GM19043 (cell line): ENCODE measurements at regions not wholly inside any gene's neighbourhood (a gene's known extent, or its start where the extent isn't known, plus 50 kb on each side); places are given as distances from the start of the nearest gene placed in this dataset.
"Not testable (repeated sequence)": the region's sequence is repeated elsewhere in the genome, so short reads cannot be mapped to it uniquely, and the experiment has no call there.

ENCODE experiments used
- ATAC-seq: cut with Tn5 transposase; IDR thresholded peaks from one replicate; pipeline ENCODE4 v1.9.1; 2021; ENCODE audit warnings: low read depth; ENCODE audit not compliant: unreplicated experiment

DNA sequence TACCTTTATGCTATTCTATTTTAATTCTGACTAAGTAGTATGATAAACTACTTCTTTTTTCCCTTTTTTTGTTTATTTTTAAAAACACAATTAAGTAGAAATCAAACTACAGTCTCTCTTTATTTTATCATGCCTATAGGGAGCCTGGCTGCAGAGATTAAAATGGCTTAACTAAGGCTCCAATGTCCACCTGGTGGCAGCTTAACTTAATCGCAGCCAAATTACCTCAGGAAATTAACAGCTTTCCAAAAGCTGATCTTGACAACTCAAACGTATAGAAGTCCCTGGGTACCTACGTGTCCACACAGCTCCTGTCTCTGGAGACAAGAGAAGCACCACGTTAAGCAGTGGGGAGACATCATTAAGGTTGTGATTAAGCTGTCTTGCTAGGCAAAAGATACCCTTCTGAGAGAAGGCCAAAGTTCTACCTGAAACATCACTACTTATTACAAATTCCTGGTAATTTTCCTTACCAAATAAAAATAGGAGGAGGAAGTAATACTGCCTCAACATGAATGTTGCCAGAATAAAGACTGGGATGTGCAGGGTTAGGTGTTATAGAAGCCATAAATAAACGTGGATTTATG, 63.2 kb upstream of the SNX19 start:
- no peak for ATAC-seq

DNA sequence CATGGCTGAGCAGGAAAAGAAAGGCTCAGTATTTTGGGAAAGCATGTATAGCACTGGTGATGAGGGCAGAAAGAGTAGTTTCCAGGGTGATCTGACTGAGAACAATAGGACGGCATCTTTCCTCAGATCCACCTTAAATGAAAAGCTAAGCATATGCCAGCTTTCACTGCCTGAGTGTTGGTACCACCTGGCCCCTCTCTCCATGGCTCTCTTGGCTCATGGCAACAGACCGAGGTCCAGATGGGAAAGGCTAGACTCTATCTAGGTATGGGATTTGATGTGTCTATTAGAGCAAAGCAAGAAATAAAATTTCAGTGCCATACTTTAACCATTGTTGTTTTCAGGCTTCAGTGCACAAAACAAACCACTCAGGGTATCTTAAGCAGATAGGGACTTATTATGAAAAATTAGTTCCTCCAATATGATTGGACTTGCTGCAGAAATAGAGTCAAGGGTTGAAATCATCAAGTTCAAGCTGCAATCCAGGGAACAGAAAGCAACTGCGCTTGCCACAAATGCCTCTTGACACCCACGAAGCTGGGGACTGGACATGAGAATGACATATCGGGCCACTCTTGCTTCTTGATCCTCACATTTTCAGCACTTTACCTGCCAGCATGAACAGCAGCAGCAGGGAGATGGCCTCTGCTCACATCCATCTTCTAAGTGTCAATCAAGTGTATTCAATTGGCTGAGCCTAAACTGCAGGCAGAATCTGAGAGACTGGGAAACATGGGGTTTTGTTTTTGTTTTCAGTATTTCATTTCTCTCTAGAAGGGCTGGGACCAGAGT, 64.0 kb upstream of the SNX19 start:
- ATAC-seq: no peak

DNA sequence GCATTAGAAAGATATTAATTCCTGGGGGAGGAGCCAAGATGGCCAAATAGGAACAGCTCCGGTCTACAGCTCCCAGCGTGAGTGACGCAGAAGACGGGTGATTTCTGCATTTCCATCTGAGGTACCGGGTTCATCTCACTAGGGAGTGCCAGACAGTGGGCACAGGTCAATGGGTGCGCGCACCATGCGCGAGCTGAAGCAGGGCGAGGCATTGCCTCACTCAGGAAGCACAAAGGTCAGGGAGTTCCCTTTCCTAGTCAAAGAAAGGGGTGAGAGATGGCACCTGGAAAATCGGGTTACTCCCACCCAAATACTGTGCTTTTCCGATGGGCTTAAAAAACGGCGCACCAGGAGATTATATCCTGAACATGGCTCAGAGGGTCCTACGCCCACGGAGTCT, 68.0 kb upstream of the SNX19 start:
- ATAC-seq: not testable (repeated sequence)

DNA sequence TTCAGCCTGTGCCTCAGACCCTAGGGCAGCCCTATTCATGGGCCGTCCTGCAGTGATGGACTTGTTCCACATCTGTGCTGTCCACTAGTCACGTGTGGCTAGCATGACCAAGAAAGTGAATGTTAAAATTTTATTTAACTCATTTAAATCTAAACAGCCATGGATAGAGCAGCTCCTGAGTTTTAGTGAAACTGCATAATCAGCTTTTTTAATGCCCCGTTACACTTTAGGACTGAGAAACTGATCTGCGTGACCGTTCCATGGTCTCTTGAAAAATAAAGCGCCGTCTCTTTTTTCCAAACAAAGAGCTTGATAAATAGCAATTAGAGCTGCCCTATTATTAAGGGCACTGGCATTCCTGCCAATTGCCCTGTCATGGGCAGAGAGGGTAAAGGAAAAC, 76.5 kb upstream of the SNX19 start:
- ATAC-seq: no peak

DNA sequence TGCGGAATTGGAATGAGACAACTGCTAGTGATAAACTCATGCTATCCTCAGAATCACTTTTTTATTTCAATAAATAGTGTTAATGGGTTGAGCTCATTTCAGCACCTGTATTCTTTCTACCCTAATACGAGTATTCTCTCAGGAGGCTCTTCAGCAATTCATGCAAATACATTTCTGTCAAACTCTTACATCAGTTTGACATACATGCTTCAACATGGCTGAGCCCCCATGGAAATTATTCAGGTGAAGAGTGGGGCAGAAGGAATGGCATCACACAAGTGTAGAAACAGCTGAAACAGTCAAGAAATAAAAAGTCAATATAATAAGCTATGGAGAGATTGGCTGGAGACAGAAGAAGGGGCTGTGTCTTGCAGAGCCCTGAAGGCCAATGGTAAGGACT, 77.8 kb upstream of the SNX19 start:
- no peak for ATAC-seq

GRCh38 chr11:130995266-130995665, 79.0 kb upstream of the SNX19 start:
- ATAC-seq: no peak

DNA sequence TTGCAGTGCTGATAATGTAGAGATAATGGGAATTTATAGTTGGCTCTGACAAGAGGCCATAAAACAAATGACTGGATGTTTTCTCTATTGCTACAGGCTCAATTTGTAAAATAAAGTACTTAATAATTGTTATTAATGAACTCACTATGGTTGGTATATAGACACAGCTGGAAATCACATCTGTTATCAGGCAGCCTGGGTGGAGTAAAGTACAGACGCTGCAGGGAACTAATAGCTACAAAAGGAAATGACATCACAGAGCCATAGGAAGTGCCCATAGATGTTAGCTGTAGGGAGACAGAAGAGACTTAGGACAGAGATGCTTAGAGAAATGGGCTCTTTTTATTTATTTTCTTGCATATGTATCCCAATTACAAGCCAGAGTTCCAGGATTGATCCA, 81.0 kb upstream of the SNX19 start:
- ATAC-seq: no peak

DNA sequence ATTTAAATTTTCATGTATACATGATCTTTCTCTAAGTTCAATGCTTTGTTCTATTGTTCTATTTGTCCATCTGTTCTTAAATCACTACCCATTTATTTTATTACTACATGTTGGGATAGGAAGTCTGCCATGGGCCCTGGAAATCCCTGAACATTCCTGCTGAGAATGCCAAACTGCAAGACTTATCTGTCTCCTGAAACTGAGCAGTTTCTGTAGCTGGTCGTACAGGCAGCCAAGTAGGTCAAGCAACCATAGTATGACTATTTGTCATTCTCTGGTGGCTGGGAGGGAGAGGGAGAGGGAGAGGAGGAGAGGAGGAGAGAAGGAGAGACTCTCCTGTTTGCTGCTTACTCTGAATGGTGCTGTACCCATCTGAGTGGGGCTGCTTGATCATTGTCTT, 82.8 kb upstream of the SNX19 start:
- ATAC-seq: no peak

DNA sequence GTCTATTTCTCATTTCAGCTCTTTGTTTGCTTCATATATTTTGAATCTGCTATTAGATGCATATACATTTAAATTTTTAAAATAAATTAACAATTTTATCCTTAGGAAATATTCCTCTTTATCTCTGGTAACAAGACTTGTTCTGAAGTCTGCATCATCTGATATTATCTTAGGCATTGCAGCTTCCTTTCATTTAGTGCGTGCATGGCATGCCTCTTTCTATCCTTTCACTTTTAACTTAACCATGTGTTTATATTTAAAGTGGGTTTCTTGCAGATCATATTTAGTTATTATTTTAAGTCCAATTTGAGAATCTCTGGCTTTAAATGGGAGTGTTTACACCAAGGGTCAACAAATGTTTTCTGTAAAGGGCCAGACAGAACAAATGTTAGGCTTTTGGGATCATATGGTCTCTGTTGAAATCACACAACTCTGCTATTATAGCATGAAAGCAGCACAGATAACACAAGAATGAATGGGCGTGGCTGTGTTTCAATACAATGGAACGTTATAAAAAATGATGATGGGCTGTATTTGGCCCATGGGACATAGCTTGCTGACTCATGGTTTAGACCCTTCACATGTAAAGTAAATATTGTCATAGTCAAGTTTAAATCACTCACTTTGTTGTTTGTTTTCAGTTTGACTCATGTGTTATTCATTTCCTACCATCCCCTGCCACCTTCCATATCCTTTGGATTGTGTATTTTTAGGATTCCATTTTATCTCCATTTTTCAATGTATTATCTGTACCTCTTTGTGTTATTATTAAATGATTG, 83.9 kb upstream of the SNX19 start:
- no peak for ATAC-seq

DNA sequence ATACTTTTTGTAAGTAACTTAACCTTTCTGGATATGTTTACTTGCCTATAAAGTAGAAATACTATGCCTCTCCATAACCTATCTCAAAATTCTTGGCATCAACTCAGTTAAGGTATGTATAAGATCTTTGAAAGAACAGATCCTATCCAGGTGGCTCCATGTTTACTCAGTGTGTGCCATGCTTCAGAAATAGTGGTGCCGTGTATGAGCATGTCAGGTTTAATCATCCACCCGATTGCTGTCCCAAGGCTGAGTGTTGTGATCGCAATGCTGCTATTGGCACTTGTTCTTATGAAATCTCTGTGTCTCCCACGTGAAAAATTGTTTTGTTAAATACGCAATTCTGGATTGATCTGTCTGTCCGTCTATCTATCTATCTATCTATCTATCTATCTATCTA, 85.9 kb upstream of the SNX19 start:
- ATAC-seq: no peak

DNA sequence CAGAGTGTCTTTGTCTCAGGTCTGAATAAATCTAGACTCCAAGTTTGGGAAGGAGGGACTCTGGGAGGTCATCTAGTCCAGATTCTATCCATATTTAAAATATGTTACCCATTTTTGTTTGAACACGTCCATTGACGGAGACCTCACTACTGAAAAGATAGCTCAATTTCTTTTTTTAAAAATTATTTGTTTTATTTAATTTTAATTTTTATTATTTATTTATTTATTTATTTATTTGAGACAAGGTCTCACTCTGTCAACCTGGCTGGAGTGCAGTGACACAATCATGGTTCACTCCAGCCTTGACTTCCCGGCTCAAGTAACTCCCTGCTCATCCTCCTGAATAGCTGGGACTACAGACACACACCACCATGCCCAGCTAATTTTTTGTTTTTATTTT, 89.5 kb upstream of the SNX19 start:
- ATAC-seq: no peak

GRCh38 chr11:131025020-131025419, 108.7 kb upstream of the SNX19 start:
- ATAC-seq: peak; percentile 48

DNA sequence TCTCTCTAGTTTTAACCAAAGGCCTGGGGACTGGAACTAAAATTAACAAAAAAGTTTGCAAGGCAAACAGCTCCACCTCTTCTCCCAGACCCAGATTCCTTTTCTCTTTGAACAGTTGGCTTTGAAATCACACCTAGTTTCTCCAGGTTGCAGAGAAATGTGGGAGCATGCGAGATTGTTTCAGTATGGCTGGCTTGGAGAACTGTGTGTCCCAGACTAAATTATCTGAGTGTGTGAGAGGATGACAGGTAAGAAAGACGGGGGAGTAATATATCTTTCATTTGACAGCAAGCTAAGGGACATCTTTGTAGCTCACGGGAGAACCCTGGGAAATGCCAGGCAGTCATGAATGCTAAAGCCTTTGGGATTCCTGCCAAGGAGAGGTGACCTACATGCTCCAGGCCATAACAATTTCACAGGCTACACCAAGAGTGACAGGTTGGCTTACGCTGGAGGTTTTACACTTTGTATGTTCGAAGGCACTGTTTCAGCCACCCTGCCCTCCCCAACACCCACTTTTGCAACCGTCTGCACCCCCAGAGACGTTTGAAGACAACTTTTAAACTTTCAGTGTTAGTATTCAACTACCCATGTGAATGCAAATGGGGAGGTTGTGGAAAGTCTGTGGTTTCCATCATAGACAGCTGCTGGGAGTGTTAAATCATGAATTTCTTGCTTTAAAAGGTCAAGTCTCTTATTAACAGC, 109.3 kb upstream of the SNX19 start:
- peak; percentile 62 for ATAC-seq

DNA sequence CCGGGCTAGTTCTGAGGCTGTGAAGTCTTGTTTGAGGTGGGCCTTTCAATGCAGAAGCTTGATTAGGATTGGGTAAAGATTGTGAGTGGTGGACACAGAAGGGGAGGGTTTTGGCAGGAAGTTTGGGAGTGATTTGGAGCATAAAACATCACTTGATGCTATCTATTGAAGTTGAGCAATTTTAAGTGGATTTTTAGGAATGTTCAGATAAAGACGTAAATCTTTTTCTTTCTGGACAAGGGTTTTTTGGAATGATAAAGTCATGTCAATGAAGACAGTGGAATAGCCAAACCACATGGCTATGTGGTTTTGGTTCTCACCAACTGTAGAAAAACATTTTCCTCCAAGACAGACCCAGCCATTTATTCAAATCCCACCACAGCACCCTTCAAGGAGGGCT, 111.2 kb upstream of the SNX19 start:
- no peak for ATAC-seq

DNA sequence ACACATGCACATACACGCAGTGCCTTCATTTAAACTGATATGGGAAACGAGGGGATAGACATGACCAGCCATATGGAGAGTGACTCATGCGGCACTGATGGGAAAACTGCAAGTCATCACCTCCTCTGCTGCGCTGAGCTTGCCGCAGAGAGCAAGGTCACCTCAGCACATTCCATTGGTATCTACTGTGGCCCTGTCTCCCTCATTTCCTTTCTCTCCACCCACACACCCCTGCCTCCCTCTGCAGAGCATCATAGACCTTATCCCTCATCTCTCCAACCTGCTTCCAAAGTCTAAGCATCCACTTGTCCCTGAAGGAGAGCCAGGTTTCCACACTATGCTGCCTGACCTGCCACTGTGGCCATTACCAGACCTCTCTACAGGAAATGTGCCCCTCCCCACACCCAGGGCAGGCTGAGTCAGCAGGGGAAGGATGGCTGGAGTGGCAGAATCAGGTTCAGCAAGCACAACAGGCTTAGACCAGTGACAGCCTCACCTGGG, 116.9 kb upstream of the SNX19 start:
- no peak for ATAC-seq

- no peak for ATAC-seq
These were observed 120.2 kb upstream of the SNX19 start for GRCh38 chr11:131036514-131036913.

GRCh38 chr11:131037873-131038272, 121.6 kb upstream of the SNX19 start:
- ATAC-seq: no peak

DNA sequence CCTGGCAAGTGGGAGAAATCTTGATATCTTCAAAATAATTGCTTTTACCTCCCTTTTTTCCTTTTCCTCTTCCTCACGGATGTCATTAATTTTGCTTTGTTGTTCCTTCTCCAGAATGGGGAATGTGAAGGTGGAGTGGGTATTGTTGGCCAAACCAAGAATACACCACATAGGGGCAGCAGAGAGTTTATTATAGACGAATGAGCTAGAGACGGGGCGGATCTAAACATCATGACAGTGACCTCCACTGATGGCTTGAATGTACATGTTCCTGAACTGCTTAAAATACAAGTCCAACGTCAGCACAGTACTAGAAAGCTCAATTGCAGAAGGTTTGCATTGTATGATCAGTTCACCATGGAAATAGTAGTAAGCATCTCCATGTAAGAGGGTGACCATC, 122.3 kb upstream of the SNX19 start:
- ATAC-seq: no peak

DNA sequence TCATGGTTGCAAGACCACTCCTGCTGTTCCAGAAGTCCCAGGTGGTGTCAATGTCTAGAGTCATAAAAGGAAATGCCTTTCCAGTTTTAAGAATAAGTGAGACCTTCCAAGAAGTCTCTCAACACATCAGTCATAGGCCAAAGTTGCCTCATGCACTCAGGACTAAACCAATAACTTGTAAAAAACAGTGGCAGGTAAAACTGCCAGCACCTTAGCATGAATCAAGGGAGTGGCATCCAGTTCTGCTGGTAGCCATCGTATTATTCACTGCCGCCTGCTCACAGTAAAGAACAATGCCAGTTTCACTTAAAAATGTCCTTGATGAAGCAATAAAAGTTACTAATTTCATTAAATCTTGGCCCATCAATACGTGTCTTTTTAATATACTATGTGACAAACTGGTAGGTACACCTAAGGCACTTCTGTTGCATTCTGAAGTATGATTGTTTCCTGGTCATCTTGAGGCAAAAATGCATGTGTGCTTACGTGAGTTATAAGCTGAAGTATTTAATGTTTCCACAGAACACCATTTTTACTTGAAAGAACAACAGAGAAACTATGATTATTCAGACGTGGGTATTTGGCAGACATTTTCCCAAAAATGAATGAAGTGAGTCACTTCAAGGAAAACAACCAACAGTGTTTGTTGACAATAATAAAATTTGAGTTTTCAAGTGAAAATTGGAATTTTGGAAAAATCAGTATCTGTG, 125.2 kb upstream of the SNX19 start:
- no peak for ATAC-seq

GRCh38 chr11:131042041-131042390, 125.7 kb upstream of the SNX19 start:
- ATAC-seq: no peak
